ENCODE measurements at regions not wholly inside any gene's neighbourhood (a gene's known extent, or its start where the extent isn't known, plus 50 kb on each side); places are given as distances from the start of the nearest gene placed in this dataset.

DNA sequence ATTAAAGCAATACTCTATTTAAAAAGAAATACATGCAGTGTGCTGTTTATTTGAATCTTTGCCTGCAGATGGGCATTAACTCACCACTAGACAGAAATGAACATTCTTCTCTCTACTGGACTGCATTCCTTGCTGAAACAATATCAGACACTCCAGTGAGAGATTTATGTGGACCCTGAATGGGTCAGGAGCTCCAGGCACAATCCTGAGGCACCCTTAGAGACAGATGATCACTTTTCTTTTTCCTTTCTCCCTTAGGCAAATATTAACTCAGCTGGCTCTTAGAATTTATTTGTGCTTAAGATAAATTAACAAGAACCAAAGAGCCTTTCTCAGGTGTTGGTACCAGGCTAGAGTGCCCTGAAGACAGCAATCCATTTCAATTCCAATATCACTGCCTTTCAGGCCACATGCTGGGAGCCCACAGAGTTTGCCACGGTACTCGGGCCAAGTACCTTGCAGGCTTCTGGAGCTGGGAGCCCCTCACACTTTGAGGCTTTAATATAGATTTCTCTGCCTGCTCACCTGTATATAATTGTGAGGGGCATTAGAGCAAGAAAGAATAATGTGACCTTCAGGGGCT, 173.0 kb downstream of the EMP1 start:
- TF ChIP-seq, protein P1, sequence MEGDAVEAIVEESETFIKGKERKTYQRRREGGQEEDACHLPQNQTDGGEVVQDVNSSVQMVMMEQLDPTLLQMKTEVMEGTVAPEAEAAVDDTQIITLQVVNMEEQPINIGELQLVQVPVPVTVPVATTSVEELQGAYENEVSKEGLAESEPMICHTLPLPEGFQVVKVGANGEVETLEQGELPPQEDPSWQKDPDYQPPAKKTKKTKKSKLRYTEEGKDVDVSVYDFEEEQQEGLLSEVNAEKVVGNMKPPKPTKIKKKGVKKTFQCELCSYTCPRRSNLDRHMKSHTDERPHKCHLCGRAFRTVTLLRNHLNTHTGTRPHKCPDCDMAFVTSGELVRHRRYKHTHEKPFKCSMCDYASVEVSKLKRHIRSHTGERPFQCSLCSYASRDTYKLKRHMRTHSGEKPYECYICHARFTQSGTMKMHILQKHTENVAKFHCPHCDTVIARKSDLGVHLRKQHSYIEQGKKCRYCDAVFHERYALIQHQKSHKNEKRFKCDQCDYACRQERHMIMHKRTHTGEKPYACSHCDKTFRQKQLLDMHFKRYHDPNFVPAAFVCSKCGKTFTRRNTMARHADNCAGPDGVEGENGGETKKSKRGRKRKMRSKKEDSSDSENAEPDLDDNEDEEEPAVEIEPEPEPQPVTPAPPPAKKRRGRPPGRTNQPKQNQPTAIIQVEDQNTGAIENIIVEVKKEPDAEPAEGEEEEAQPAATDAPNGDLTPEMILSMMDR (IDR thresholded peaks at IDR 0.05; ENCODE audit: low read length): no peak
- TF ChIP-seq EZH2 (optimal IDR thresholded peaks at IDR 0.05; ENCODE audit: low read depth, low read length): no peak
- no peak for TF ChIP-seq EZH2phosphoT487 (IDR thresholded peaks at IDR 0.05; ENCODE audit: low read length)

Data from MM.1S (cell line).